ENCODE measurements at regions not wholly inside any gene's neighbourhood (a gene's known extent, or its start where the extent isn't known, plus 50 kb on each side); places are given as distances from the start of the nearest gene placed in this dataset.

DNA sequence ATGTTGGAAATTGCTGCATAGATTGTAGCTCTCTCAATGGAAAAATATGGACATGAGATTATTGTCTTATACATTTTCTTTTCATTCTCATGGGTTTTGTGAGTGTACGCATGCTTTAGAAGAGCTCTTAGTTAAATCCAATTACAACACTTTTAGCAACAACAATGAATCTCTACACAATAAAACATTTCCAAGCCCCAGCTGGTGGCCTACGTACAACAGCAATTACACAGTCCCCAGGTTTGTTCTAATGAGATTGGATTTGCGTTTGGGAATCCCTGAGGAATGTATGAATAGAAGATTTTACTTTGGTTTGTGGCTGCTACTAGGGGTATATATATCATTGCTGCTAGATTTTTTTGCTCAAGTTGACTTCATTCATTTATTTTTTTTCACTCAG lies 98.6 kb downstream of the FHDC1 start:
- DNase-seq, result no peak

DNA sequence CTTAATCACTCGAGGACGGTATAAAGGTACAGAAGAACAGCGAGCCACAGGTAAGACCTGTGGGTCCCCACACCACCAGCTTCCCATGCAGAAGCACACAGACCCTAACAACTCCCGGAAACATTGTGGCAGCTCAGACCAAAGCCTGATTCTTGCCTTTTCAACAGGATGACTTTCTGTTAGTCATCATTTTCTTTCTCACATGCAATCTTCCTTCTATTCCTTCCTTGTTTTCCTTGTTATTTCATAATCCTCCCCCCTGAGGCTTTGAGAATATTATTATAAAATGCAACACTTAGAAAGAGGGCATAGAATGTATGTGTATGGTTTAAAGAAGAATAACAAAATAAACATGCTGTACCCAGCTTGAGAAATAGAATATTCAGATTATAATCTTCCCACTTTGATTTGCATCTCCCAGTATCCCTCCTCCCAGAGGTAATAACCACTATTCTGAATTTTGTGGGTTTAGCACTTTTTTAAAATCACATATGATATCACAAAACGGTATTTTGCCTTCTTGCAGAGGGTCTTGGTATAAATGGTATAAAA lies 100.9 kb downstream of the FHDC1 start:
- no peak for DNase-seq

DNA sequence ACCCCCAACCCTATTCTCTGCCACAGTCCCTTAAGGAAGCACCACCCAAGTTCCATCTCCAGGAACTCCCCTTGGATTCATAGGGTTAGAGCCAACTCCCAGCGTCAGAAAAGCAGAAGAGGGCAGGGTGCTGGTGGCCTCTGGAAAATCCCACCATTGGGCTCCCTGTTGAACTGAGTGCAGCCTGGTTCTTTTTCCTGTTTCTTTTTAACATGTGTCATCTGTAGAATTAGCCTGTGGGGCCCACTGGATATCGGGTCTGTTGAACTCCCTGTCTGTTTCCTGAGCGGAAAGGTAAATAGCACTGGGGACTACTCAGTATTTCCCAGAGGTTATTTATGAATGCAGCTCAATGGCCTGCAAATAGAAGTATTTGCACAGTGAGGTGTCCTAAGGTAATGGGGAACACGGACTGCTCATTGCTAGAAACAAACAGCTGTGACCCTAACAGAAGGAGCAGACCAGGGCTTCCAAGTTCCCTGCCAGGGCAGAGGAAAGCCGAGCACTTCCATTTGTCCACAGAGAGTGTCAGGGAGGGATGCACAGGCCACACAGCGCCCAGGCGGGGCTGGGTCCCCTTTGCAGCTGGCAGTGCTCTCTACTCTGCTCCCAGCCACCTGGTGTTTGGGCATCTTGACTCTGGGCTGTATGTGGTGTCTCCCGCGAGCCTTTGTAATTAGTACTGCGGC lies 102.6 kb downstream of the FHDC1 start:
- no peak for DNase-seq

DNA sequence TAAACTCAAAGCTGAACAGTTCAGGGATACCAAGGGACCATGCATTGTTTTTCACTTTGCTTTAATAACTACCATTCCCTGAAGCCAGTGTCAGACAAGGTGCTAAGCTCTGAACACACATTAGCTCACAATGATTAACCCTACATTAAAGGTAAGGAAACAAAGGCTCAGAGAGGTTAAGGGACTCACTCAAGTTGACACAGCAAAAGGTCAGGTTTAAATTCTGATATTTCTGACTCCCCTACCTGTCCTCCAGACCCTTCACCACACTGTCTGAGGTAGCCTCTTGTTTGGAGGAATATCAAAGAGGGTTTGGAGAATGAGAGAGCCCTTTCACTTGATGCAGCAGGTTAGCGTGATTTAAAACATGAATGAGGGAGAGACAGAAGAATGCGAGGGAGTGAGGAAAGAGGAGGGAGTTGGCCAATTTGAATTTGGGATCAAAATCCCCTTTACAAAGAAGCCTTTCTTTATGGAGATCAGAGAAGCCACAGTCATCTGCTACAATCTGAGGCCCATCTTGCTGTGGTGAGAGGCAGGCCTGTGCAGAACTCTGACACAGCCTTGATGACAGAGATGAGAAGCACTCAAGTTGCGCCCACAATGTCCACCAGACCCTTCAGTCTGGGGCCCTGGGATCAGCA lies 103.5 kb downstream of the FHDC1 start:
- no peak for DNase-seq

DNA sequence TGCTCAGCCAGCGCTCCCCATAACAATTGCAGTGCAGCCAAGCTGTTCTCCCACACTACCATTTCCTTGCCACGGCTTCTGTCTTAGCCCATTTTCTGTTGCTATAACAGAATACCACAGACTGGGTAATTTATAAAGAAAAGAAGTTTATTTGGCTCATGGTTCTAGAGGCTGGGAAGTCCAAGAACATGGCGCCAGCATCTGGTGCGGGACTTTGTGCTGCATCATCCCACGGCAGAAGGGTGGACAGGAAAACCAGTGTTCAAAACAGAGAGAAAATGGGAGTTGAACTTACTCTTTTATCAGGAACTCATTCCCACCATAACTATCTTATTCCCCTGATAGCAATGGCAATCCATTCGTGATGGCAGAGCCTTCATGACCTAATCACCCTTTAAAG lies 104.6 kb downstream of the FHDC1 start:
- no peak for DNase-seq

DNA sequence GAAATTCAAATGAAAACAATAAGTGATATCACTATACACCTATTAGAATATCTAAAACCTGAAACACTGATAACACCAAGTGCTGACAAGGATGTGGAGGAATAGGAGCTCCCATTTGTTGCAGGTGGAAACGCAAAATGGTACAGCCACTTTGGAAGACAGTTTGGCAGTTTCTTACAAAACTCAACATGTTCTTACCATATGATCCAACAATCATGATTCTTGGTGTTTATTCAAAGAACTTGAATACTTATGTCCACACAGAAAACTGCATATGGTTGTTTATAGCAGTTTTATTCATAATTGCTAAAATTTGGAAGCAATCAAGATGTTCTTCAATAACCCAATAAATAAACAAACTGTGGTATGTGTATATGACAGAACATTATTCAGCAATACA lies 107.9 kb downstream of the FHDC1 start:
- no peak for DNase-seq

DNA sequence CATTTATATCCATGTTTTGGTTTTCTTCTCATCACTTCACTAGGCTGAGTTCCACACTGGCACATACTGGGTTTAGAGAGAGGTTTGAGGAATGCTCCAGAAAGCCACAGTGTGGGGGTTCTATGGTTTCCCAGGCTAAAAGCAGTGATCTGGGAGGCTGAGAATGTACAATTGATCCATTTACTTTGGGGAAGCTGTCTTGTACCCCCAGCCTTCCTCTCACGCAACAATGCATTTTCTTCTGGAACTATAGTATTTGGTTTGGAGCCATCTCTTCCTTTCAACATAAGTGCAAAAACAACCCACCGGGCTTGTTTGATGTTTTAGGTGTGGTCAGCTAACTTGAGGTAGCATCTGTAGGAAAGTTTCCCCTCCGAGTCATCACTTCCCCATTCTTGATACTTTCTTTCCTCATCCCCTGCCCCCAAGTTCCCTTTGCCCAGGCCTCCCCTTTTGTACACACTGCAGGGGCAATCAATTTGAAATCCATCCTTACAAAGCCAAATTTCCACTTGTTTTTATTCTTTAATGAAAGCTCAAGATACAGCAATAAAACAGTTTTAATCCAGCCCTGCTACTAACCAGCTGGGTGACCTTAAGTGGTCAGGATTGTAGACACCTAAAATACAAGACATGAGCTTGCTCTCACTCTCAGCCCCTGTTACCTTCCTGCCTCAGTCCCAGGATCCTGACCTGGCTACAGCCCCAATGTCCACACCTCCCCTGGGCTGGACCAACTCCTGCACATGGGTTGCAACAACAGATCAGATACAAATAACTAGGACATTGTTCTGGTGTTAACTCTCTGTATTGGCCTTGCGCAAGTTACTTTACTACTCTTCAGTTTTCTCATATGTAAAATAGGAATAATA lies 109.2 kb downstream of the FHDC1 start:
- DNase-seq, result no peak

DNA sequence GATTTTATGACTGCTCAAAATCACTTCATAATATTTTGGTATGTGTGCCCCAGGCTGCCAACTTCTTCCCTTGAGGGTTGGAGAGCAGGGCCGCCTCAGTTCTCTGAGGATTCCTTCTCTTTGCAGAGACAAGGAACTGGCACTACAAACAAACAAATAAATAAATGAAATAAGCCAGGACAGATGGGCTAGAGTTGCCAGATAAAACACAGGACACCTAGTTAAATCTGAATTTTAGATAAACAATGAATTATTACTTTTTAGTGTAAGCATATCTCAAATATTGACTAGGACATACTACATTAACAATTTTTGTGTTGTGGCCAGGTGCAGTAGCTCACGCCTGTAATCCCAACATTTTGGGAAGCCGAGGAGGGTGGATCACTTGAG lies 122.5 kb downstream of the FHDC1 start:
- DNase-seq, result no peak

DNA sequence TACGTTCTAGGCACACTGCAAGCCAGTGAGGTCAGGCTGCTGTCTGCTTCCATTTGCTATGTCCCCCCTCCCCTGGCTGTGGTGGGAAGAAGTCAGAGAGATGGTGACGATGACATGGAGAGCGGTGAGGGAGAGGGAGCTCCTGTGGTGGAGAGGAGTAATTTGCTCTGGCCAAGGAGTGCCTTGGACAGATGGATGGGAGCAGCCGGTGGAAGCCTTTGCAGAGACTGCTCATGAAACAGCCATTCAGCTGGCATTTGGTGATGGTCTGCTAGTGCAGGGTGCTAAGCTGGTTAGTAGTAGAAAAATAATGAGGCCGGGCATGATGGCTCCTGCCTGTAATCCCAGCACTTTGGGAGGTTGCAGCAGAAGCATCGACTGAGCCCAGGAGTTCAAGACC lies 124.1 kb downstream of the FHDC1 start:
- no peak for DNase-seq

DNA sequence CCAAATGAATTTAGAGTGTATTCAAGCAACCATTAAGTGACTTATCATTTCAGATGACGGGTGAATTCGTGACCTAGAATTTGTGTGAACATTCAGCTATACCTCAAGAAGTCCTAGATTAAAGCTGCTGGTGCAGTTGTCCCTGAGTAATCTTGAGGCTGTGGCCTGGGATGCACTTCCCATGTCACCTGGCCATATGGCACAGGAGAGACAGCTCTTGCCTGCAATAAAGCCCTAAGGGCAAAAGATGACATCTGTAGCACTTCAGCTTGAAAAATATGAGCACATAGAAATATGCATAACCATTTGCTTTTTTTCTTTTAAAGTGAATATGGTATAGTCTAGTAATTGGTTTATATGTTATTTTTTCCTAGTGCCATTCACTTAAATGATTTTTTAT lies 125.8 kb downstream of the FHDC1 start:
- no peak for DNase-seq

DNA sequence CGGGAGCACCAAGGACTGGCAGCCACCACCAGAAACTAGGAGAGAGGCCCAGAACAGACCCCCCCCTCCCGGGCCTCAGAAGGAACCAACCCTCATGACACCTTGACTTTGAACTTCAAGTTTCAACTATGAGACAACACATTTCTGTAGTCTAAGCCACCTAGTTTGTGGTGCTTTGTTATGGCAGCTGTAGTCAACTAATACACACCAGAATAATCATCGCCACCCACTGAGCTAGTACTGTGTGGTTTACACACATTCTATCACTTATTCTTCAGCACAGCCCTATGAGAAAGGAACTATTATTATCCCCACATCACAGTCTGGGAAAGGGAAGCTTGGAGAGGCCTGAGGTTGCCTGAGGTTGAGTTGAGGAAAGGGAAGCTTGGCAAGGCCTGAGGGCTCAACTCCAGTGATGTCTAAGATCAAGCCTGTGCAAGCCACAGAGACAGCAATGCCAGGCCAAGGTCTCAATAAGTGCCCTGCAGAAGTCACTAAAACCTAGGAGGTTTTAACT lies 126.6 kb downstream of the FHDC1 start:
- no peak for DNase-seq

DNA sequence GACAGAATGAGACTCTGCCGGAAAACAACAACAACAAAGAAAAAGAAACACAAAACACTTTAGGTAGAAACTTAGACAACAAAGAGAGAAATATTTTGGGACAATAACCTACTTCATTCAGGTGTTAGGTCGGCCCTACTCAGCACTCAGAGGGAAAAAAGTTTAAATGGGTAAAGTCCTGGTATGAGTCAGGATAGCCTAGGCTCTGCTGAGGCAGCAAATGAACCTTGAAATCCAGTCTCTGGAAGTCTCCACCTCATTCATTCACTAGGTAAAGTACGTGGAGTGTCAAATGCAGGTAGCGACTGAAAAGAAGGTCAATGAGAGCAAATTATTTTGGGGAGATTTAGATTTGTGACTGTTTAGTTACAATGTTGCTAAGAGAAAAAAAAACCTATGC lies 127.4 kb downstream of the FHDC1 start:
- DNase-seq, result no peak

DNA sequence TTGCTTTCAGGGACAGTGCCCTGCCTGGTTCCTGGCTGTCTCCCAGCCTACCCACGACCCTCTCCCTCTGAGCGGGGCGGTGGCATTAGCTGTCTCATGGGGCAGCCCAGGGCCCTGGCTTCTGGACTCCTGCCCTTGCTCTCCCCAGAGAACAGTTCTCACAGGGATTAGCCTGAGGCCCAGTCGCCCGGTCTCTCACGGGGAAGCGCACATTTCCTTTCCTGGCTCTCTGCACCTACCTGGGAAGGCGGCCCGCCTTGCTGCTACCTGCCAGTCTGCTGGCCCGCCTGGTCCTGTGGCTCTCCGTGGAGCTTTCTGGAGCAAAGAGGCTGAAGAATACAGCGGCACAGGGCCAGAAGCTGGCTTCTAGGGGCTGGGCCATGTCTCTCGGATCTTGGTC lies 128.4 kb downstream of the FHDC1 start:
- no peak for DNase-seq

DNA sequence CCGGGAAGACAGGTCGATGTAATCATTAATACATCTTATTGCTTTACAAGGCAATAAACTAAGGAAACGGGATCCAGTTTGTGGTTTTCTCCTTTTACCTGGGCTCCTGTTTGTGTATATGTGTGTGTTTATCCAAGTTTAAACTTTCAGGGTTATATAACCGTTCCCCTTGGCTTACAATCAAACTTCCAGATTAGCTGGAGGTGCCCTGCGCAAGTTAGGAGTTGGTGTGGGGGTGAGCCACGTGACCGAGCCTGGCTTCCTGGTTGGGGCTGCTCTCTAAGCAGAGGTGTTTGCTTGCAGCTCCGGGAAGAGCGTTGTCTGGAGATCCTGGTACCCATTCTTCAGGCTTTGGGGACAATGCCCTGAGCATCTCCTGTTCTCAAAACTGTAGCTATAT lies 129.2 kb downstream of the FHDC1 start:
- DNase-seq, result no peak

DNA sequence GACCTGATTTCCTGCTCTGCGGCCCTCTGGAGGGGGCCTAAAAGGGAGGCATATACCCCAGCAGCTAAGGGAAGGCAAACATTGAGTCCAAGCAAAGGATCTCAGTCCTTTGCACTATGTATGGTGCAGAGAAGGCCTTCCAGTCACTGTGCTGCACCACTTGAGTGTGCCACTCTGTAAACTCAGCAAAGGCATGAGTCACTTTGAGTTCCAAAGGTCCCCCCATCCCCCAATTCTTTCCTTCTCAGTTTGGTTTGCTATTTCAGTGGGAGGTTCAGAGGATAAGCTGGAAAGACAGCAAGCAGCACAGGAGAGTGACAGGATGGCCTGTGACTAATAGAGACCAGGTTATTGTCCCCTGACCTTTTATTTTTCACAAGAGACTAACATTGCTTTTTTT lies 131.3 kb downstream of the FHDC1 start:
- DNase-seq, result no peak

DNA sequence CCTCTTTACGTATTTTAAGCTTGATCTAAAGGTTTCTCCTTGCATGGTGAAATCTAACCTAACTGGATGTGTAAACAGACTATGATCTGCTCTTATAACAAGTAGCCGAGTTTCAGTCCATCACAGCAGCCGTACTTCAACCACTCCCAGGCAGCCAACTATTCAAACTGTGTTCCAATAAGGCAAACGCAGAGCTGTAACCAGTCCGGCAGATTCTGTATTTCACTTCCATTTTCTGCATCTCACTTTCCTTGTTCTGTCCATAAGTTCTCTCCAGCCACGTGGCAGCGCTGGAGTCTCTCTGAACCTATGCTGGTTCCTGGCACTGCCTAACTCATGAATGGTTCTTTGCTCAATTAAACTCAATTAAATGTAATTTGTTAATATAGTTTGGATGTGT lies 132.6 kb downstream of the FHDC1 start:
- DNase-seq, result no peak

DNA sequence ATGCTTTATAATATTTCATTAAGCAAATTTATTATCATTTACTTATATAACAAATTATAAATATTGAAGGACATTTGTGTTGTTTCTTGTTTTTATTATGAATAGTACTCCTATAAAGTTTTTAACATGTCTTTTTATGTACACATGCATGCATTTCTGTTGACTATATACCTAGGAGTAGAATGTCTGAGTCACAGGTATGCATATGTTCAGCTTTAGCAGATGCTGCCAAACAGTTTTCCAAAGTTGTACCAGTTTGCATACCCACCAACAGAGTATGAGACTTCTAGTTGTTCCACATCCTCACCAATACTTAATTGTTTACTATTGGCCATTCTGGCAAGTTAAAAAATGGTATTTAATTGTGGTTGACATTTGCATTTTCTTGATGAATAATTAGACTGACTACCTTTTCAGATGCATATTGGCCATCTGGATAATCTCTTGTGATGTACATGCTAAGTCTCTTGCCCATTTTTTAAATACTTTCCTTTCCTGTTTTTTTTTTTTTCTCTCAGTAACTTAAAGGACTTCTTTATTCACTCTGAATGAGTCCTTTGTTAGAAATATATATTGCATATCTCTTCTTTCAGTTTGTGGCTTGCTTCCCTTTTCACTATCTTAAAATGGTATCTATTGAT lies 132.2 kb upstream of the TRIM2 start:
- DNase-seq, result no peak

DNA sequence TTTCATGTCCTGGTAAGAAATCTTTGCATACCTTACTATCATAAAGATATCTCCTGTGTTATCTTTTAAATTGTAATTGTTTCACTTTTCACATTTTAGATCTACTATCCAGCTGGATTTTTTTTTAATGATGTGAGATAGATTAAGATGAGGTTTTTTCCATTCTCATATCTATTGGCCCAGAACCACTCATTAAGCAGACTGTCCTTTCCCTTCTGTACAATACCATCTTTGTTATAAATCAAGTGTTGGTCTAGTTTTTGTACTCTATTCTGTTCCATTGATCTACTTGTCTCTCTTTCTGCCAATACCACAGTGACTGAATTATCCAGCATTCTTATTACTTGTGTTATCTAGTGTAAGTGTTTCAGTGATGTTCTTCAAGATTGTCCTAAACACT lies 131.6 kb upstream of the TRIM2 start:
- DNase-seq, result no peak

DNA sequence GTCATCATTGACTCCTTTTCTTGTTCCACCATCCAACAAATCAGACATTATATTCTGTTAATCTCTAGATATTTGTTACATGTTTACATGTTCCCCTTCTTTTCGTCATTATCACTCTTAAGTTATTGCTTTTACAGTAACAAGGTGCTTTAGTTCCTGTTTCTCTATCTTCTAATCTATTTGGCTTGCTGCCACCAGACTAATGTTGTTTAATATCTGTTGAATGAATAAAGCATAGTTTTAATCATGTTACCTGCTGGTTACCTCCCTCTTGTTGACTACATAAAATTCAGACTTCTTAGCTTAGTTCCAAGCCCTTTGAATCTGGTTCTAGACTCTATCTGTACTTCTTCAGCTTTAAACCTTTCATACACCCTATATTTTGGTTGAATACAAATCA lies 129.8 kb upstream of the TRIM2 start:
- no peak for DNase-seq

DNA sequence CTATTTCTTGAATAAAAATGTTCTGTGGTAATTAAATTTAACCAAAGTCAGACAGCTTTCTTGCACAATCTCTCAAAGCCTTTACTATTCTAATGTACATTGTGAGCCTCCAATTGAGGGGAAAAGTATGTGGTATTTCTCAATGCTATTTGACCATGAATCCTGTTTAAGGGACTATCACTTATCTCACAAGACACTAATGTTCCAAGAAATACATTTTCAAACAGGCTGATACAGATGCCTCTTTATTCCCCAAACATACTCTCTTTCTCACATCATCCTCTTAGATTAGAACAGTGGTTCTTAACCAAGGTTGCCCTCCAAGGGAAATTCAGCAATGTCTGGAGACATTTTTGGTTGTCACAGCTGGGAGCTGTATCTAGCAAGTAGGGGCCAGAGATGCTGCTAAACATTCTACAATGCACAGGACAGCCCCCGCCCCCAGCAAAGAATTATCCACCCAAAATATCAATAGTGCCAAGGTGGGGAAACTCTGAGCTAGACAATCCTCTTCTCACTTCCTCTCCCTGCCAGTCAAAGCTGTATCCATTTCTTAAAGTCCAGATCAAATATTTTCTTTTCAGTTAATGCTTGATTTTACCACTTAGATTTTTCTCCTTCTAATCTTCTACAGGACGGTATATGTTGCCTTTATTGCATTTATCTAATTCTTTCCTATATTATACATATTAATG lies 129.2 kb upstream of the TRIM2 start:
- DNase-seq, result no peak

DNA sequence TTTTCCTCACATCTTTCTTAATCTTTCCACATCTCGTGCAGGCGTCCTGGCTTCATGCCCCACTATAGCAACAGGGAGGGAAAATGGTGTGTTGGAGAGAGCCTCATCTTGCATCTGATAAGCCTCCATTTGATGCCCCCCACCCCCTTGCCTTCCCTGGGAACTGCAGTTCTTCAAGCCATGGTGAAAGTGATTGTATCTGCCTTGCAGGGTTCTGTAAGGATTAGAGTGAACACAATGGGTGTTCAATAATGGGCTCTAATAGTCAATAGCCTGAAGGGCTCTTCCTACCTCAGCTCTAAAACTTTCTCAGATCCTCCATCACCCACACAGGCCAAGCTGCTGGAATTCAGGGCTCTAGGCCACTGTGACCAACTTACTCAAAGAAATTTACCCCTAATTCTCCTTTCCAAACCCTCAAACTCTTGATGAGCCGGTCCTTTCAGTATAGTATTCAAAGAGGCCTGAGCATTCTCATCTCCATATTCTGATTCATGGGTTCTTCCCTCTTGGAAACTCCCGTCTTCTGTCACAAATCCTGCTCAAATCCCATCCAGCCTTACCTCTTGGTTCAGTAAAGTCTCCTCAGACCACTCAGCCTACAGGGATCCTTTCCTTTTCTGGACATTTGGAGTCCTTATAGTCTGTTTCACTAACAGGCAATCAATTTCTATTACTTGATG lies 128.3 kb upstream of the TRIM2 start:
- DNase-seq, result no peak

DNA sequence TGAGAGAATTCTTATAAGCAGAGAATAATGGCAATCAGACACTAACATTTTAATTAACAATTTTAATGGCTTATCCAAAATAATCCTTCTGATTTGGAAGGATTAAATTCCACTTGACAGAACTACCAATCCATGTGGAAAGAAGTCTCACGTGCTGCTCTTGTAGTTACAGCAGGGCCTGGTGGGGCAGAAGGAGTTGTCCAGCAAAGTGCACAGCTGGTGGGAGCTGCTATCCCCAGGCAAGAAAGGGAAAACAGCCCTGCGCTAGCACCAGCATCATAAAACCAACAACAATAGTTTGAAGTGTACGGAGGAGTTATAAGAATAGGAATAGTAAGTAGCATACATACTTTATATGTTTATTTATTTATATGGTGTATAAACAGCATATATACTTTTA lies 127.4 kb upstream of the TRIM2 start:
- DNase-seq, result no peak

Measured in stimulated activated CD4-positive, alpha-beta T cell treated with anti-CD3 and anti-CD28 coated beads, Interleukin-12 subunit alpha, Interleukin-12 subunit beta, amount 100 ng/mL, for 4 hours (primary cell).